OCI-LY1 (cell line): ENCODE measurements at regions not wholly inside any gene's neighbourhood (a gene's known extent, or its start where the extent isn't known, plus 50 kb on each side); places are given as distances from the start of the nearest gene placed in this dataset.

Source experiments
- EZH2 ChIP-seq: fragments of 200-600 bp; sonication (generic), shearing (Covaris generic); IDR thresholded peaks from 2 replicates; pipeline ENCODE4 v1.8.0; 2017; ENCODE audit warnings: borderline replicate concordance, mixed run types, mild to moderate bottlenecking, antibody characterized with exemption, low read length, moderate library complexity, mixed read lengths
- TF ChIP-seq, protein P1 (sequence below): fragments of 200-600 bp; sonication (generic), shearing (Covaris generic); IDR thresholded peaks from 2 replicates; pipeline ENCODE4 v1.5.1; 2017; ENCODE audit warnings: mild to moderate bottlenecking, antibody characterized with exemption, low read length, moderate library complexity, mixed read lengths

GRCh38 chr16:87219287-87219909 lies 97.8 kb downstream of the C16orf95 start:
- TF ChIP-seq, protein P1, sequence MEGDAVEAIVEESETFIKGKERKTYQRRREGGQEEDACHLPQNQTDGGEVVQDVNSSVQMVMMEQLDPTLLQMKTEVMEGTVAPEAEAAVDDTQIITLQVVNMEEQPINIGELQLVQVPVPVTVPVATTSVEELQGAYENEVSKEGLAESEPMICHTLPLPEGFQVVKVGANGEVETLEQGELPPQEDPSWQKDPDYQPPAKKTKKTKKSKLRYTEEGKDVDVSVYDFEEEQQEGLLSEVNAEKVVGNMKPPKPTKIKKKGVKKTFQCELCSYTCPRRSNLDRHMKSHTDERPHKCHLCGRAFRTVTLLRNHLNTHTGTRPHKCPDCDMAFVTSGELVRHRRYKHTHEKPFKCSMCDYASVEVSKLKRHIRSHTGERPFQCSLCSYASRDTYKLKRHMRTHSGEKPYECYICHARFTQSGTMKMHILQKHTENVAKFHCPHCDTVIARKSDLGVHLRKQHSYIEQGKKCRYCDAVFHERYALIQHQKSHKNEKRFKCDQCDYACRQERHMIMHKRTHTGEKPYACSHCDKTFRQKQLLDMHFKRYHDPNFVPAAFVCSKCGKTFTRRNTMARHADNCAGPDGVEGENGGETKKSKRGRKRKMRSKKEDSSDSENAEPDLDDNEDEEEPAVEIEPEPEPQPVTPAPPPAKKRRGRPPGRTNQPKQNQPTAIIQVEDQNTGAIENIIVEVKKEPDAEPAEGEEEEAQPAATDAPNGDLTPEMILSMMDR = no peak
- TF ChIP-seq EZH2 = no peak
